ENCODE measurements at regions not wholly inside any gene's neighbourhood (a gene's known extent, or its start where the extent isn't known, plus 50 kb on each side); places are given as distances from the start of the nearest gene placed in this dataset.

GRCh38 chr5:87198010-87198409, 69.7 kb upstream of the RASA1 start:
- TF ChIP-seq CTCF (IDR thresholded peaks at IDR 0.05; ENCODE audit: low read length) (no peak), EZH2 (IDR thresholded peaks at IDR 0.05; ENCODE audit: borderline replicate concordance, low read length) (no peak)
